Tibial nerve (tissue), 4 donors: ENCODE measurements at regions not wholly inside any gene's neighbourhood (a gene's known extent, or its start where the extent isn't known, plus 50 kb on each side); places are given as distances from the start of the nearest gene placed in this dataset.

Source experiments
- DNase-seq, 2 donors: peaks; one replicate each; pipeline ENCODE4 v3.0.0-alpha.2; 2019; ENCODE audit warnings: low spot score in 2 of 2
- H3K27ac ChIP-seq, 4 donors: fragments of 200-600 bp; sonication (generic) in 3 of 4; one replicate each; pipeline ENCODE4 v1.5.1; 2017 to 2019; ENCODE audit warnings: mild to moderate bottlenecking in 1 of 4
- H3K27me3 ChIP-seq, 2 donors: fragments of 200-600 bp; sonication (generic) in 1 of 2; one replicate each; pipeline versions ENCODE4 v1.5.1 to v1.6.0; 2017 to 2019
- H3K36me3 ChIP-seq, 3 donors: fragments of 200-600 bp; sonication (generic); one replicate each; pipeline ENCODE4 v1.5.1; 2018 to 2019
- H3K4me1 ChIP-seq, 4 donors: fragments of 200-600 bp; sonication (generic) in 3 of 4; one replicate each; pipeline ENCODE4 v1.5.1; 2017 to 2019
- H3K4me3 ChIP-seq, 4 donors: fragments of 200-600 bp; sonication (generic) in 3 of 4; one replicate each; pipeline ENCODE4 v1.5.1; 2017 to 2019; ENCODE audit warnings: mild to moderate bottlenecking in 1 of 4, moderate library complexity in 1 of 4
- H3K9me3 ChIP-seq, 4 donors: fragments of 200-600 bp; sonication (generic) in 3 of 4; one replicate each; pipeline ENCODE4 v1.5.1; 2017 to 2019
- EP300 ChIP-seq, 2 donors: sonication (generic); formaldehyde crosslinking; IDR thresholded peaks; one replicate each; pipeline ENCODE4 v1.6.1; 2017; ENCODE audit warnings: antibody characterized with exemption in 2 of 2, mild to moderate bottlenecking in 1 of 2
- POLR2A ChIP-seq, 2 donors: fragments of 450-650 bp; IDR thresholded peaks; one replicate each; pipeline ENCODE4 v1.6.1; 2017; ENCODE audit warnings: antibody characterized with exemption in 2 of 2, mild to moderate bottlenecking in 2 of 2, moderate library complexity in 2 of 2
- WGBS, 2 donors: methylation state at CpG; one replicate each; pipeline ENCODE4 v1.1.5; 2018; 5-methylcytosine and 5-hydroxymethylcytosine counted together
- TF ChIP-seq, protein P1 (sequence below), 5 experiments: fragments of 200-600 bp in 3 of 5; fragments of 450-650 bp in 2 of 5; sonication (generic) in 3 of 5; IDR thresholded peaks; one replicate each; pipeline ENCODE4 v1.5.1; 2016 to 2019; ENCODE audit warnings: antibody characterized with exemption in 5 of 5, mild to moderate bottlenecking in 3 of 5, moderate library complexity in 2 of 5

GRCh38 chr11:95469258-95469657, 238.3 kb upstream of the SESN3 start:
- WGBS, 2 donors: 85 to 93% methylated on average over 2 of the region's 2 CpGs
- no peaks in the 10 kb centered on the region for H3K9me3 ChIP-seq

DNA sequence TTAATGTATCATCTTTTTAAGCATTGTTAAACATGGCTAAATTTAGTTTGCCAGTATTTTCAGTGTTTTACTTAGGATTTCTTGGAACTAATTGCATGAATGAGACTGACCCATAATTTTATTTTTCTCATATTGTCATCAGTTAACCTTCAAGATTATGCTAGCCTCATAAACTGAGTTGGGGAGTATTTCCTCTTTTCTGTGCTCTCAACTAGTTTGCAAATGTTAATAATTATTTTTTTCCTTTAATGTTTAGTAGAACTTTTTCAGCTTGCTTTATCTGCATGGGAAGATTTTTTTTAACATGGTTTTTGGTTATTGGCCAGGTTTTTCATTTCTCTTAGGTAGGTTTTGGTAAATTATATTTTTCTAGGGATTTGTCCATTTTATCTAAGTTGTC, 235.4 kb upstream of the SESN3 start:
- DNase-seq: no peak
- Histone ChIP-seq H3K4me3 (no peak overlapping the region), H3K9me3 (no peaks in the 10 kb centered on the region), H3K27me3 (no peaks in the 10 kb centered on the region), H3K27ac (no peak overlapping the region), H3K36me3 (no peaks in the 10 kb centered on the region), H3K4me1 (no peaks in the 10 kb centered on the region)
- TF ChIP-seq EP300 (IDR thresholded peaks at IDR 0.05): no peak

More at GRCh38 chr11:95469258-95469657, 238.3 kb upstream of the SESN3 start:
- H3K36me3 ChIP-seq: no peaks in the 10 kb centered on the region
- H3K27me3 ChIP-seq: no peaks in the 10 kb centered on the region
- TF ChIP-seq POLR2A (IDR thresholded peaks at IDR 0.05) (no peak), EP300 (IDR thresholded peaks at IDR 0.05) (no peak)
- TF ChIP-seq, protein P1, sequence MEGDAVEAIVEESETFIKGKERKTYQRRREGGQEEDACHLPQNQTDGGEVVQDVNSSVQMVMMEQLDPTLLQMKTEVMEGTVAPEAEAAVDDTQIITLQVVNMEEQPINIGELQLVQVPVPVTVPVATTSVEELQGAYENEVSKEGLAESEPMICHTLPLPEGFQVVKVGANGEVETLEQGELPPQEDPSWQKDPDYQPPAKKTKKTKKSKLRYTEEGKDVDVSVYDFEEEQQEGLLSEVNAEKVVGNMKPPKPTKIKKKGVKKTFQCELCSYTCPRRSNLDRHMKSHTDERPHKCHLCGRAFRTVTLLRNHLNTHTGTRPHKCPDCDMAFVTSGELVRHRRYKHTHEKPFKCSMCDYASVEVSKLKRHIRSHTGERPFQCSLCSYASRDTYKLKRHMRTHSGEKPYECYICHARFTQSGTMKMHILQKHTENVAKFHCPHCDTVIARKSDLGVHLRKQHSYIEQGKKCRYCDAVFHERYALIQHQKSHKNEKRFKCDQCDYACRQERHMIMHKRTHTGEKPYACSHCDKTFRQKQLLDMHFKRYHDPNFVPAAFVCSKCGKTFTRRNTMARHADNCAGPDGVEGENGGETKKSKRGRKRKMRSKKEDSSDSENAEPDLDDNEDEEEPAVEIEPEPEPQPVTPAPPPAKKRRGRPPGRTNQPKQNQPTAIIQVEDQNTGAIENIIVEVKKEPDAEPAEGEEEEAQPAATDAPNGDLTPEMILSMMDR (IDR thresholded peaks at IDR 0.05): no peak
- DNase-seq: no peak
- H3K4me1 ChIP-seq: no peaks in the 10 kb centered on the region
- no peak overlapping the region for H3K27ac ChIP-seq
- H3K4me3 ChIP-seq: no peak overlapping the region

DNA sequence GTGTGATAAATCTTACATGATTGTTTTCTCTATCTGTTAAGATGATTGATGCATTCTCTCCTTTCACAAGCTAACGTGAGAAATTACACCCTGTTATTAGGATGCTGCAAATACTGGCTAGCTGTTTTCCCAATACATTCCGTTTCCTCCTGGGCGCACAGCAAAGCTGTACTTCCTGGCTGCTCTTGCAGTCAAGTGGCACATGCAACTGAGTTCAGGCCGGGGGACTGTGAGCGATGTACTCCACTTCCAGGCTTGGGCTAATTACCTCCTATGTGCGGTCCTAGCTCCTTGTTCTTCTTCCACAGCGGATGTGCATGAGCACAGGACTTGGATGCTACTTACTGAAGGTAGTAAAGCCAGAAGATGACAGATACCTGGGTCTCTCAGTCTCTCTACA, 234.9 kb upstream of the SESN3 start:
- Histone ChIP-seq H3K36me3 (no peaks in the 10 kb centered on the region), H3K9me3 (no peaks in the 10 kb centered on the region), H3K4me3 (no peak overlapping the region), H3K4me1 (no peaks in the 10 kb centered on the region), H3K27ac (no peak overlapping the region), H3K27me3 (no peaks in the 10 kb centered on the region)
- TF ChIP-seq, protein P1 (IDR thresholded peaks at IDR 0.05): no peak
- TF ChIP-seq EP300 (IDR thresholded peaks at IDR 0.05) (no peak), POLR2A (IDR thresholded peaks at IDR 0.05) (no peak)
- WGBS, 2 donors: 75 to 79% methylated on average over 7 of the region's 7 CpGs
- DNase-seq: no peak

DNA sequence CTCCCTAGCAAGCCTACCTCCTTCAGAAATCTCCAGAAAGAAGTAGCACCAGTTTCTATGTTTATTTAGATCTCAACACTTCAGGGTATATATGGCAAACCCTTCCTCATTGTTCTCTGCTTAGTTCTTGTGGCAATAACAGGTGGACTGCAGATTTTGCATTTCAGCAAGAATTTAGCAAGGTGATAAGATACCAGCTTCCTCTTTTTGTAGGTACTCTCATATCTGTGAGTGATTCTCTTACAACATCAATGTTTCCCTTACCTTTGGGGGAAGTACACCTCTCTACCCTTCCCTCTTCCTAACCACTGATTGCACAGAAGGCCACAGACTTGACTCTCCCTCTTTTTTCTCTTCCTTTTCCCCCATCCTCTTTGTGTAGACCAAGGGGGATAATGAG, 230.9 kb upstream of the SESN3 start:
- TF ChIP-seq EP300 (IDR thresholded peaks at IDR 0.05) (no peak), POLR2A (IDR thresholded peaks at IDR 0.05) (no peak)
- TF ChIP-seq, protein P1 (IDR thresholded peaks at IDR 0.05): no peak

DNA sequence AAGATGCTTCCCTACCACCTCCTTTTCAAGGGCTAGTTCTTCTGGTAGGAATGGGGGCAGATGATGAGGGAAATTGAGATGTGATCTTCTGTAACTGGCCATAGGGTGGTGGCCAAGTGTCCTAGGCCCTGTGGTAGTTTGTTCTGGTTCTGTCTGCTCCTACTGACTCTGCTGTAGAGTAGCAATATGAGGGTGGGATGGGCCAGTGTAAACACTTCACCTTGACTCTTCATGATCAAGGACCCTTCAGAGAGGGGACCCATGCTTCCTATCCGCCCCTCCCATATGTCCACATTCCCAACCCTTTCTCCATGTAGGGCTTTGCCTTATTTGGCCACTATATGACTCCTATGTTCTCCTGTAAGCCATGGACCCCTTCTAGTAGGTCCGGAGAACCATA, 230.3 kb upstream of the SESN3 start:
- DNase-seq: no peak
- WGBS, 2 donors: 93 to 97% methylated on average over 2 of the region's 2 CpGs
- no peaks in the 10 kb centered on the region for H3K27me3 ChIP-seq

More for the DNA sequence above, 230.9 kb upstream of the SESN3 start:
- H3K4me1 ChIP-seq: peaks cover 0 to 24% (median 7%) of the 10 kb centered on the region in 4 donors
- no peak overlapping the region for H3K4me3 ChIP-seq
- no peaks in the 10 kb centered on the region for H3K36me3 ChIP-seq
- no peaks in the 10 kb centered on the region for H3K27me3 ChIP-seq
- DNase-seq: no peak
- H3K9me3 ChIP-seq: no peaks in the 10 kb centered on the region
- H3K27ac ChIP-seq: no peak overlapping the region

More for the DNA sequence above, 230.3 kb upstream of the SESN3 start:
- Histone ChIP-seq H3K9me3 (no peaks in the 10 kb centered on the region), H3K4me3 (no peak overlapping the region), H3K36me3 (no peaks in the 10 kb centered on the region), H3K4me1 (peaks cover 0 to 24% (median 7%) of the 10 kb centered on the region in 4 donors), H3K27ac (no peak overlapping the region)
- no peak for TF ChIP-seq EP300 (IDR thresholded peaks at IDR 0.05)
- TF ChIP-seq POLR2A (IDR thresholded peaks at IDR 0.05): no peak
- TF ChIP-seq, protein P1 (IDR thresholded peaks at IDR 0.05): no peak
